ENCODE measurements at regions not wholly inside any gene's neighbourhood (a gene's known extent, or its start where the extent isn't known, plus 50 kb on each side); places are given as distances from the start of the nearest gene placed in this dataset.

- TF ChIP-seq CHD4 (IDR thresholded peaks at IDR 0.05; ENCODE audit: borderline replicate concordance, low read length), result no peak
- TF ChIP-seq, protein P1, sequence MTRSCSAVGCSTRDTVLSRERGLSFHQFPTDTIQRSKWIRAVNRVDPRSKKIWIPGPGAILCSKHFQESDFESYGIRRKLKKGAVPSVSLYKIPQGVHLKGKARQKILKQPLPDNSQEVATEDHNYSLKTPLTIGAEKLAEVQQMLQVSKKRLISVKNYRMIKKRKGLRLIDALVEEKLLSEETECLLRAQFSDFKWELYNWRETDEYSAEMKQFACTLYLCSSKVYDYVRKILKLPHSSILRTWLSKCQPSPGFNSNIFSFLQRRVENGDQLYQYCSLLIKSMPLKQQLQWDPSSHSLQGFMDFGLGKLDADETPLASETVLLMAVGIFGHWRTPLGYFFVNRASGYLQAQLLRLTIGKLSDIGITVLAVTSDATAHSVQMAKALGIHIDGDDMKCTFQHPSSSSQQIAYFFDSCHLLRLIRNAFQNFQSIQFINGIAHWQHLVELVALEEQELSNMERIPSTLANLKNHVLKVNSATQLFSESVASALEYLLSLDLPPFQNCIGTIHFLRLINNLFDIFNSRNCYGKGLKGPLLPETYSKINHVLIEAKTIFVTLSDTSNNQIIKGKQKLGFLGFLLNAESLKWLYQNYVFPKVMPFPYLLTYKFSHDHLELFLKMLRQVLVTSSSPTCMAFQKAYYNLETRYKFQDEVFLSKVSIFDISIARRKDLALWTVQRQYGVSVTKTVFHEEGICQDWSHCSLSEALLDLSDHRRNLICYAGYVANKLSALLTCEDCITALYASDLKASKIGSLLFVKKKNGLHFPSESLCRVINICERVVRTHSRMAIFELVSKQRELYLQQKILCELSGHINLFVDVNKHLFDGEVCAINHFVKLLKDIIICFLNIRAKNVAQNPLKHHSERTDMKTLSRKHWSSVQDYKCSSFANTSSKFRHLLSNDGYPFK (CRISPR knock-in tag; IDR thresholded peaks at IDR 0.05; ENCODE audit: borderline replicate concordance), result no peak
- no peak for TF ChIP-seq TRIM24 (CRISPR knock-in tag; IDR thresholded peaks at IDR 0.05)
- no peak for TF ChIP-seq TCF12 (IDR thresholded peaks at IDR 0.05)
- TF ChIP-seq TCF12 (CRISPR knock-in tag; IDR thresholded peaks at IDR 0.05), result no peak
- TF ChIP-seq, protein P2, sequence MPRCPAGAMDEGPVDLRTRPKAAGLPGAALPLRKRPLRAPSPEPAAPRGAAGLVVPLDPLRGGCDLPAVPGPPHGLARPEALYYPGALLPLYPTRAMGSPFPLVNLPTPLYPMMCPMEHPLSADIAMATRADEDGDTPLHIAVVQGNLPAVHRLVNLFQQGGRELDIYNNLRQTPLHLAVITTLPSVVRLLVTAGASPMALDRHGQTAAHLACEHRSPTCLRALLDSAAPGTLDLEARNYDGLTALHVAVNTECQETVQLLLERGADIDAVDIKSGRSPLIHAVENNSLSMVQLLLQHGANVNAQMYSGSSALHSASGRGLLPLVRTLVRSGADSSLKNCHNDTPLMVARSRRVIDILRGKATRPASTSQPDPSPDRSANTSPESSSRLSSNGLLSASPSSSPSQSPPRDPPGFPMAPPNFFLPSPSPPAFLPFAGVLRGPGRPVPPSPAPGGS (CRISPR knock-in tag; IDR thresholded peaks at IDR 0.05), result no peak
- TF ChIP-seq, protein P3, sequence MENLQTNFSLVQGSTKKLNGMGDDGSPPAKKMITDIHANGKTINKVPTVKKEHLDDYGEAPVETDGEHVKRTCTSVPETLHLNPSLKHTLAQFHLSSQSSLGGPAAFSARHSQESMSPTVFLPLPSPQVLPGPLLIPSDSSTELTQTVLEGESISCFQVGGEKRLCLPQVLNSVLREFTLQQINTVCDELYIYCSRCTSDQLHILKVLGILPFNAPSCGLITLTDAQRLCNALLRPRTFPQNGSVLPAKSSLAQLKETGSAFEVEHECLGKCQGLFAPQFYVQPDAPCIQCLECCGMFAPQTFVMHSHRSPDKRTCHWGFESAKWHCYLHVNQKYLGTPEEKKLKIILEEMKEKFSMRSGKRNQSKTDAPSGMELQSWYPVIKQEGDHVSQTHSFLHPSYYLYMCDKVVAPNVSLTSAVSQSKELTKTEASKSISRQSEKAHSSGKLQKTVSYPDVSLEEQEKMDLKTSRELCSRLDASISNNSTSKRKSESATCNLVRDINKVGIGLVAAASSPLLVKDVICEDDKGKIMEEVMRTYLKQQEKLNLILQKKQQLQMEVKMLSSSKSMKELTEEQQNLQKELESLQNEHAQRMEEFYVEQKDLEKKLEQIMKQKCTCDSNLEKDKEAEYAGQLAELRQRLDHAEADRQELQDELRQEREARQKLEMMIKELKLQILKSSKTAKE (CRISPR knock-in tag; IDR thresholded peaks at IDR 0.05; ENCODE audit: borderline replicate concordance), result no peak
- no peak for TF ChIP-seq MAFK (conservative IDR thresholded peaks at IDR 0.05 in 1 of 2, IDR thresholded peaks at IDR 0.05 in 1 of 2; ENCODE audit: low read length in 2 of 2)
- TF ChIP-seq GABPA (IDR thresholded peaks at IDR 0.05; ENCODE audit: low read depth, low read length), result no peak
- TF ChIP-seq GABPA (CRISPR knock-in tag; IDR thresholded peaks at IDR 0.05; ENCODE audit: low read depth), result no peak
- TF ChIP-seq ZNF24 (IDR thresholded peaks at IDR 0.05), result no peak
- TF ChIP-seq ZKSCAN8 (CRISPR knock-in tag; IDR thresholded peaks at IDR 0.05; ENCODE audit: borderline replicate concordance), result no peak
- TF ChIP-seq, protein P4, sequence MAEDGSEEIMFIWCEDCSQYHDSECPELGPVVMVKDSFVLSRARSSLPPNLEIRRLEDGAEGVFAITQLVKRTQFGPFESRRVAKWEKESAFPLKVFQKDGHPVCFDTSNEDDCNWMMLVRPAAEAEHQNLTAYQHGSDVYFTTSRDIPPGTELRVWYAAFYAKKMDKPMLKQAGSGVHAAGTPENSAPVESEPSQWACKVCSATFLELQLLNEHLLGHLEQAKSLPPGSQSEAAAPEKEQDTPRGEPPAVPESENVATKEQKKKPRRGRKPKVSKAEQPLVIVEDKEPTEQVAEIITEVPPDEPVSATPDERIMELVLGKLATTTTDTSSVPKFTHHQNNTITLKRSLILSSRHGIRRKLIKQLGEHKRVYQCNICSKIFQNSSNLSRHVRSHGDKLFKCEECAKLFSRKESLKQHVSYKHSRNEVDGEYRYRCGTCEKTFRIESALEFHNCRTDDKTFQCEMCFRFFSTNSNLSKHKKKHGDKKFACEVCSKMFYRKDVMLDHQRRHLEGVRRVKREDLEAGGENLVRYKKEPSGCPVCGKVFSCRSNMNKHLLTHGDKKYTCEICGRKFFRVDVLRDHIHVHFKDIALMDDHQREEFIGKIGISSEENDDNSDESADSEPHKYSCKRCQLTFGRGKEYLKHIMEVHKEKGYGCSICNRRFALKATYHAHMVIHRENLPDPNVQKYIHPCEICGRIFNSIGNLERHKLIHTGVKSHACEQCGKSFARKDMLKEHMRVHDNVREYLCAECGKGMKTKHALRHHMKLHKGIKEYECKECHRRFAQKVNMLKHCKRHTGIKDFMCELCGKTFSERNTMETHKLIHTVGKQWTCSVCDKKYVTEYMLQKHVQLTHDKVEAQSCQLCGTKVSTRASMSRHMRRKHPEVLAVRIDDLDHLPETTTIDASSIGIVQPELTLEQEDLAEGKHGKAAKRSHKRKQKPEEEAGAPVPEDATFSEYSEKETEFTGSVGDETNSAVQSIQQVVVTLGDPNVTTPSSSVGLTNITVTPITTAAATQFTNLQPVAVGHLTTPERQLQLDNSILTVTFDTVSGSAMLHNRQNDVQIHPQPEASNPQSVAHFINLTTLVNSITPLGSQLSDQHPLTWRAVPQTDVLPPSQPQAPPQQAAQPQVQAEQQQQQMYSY (CRISPR knock-in tag; IDR thresholded peaks at IDR 0.05), result no peak
- TF ChIP-seq RAD21 (CRISPR knock-in tag; IDR thresholded peaks at IDR 0.05), result no peak
- TF ChIP-seq, protein P5, sequence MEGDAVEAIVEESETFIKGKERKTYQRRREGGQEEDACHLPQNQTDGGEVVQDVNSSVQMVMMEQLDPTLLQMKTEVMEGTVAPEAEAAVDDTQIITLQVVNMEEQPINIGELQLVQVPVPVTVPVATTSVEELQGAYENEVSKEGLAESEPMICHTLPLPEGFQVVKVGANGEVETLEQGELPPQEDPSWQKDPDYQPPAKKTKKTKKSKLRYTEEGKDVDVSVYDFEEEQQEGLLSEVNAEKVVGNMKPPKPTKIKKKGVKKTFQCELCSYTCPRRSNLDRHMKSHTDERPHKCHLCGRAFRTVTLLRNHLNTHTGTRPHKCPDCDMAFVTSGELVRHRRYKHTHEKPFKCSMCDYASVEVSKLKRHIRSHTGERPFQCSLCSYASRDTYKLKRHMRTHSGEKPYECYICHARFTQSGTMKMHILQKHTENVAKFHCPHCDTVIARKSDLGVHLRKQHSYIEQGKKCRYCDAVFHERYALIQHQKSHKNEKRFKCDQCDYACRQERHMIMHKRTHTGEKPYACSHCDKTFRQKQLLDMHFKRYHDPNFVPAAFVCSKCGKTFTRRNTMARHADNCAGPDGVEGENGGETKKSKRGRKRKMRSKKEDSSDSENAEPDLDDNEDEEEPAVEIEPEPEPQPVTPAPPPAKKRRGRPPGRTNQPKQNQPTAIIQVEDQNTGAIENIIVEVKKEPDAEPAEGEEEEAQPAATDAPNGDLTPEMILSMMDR (CRISPR knock-in tag; IDR thresholded peaks at IDR 0.05), result no peak
Observed at GRCh38 chr6:147001621-147002020, 202.6 kb upstream of the STXBP5 start.
